OCI-LY7 (cell line): ENCODE measurements at regions not wholly inside any gene's neighbourhood (a gene's known extent, or its start where the extent isn't known, plus 50 kb on each side); places are given as distances from the start of the nearest gene placed in this dataset.

ENCODE experiments used
- BruUV-seq: library from RNA; stranded (reverse); fragments of 400-500 nt; replicated peaks from 2 replicates; lab custom pipeline; 2021; lab: Mats Ljungman, UMichigan
- CTCF ChIA-PET: fragments of 300-600 bp; sonication (Branson Sonifier 250); formaldehyde crosslinking; loops from one replicate; lab custom pipeline; 2022; ENCODE audit warnings: antibody characterized with exemption; ENCODE audit not compliant: unreplicated experiment; lab: Charles Lee
- POLR2A ChIA-PET: fragments of 300-600 bp; sonication (Branson Sonifier 250); formaldehyde crosslinking; loops from one replicate; lab custom pipeline; 2022; ENCODE audit warnings: antibody characterized with exemption; lab: Charles Lee
- DNase-seq: peaks from one replicate; pipeline ENCODE4 v3.0.0-alpha.2; 2015; ENCODE audit warnings: low spot score
- H2AFZ ChIP-seq: fragments of 200-600 bp; sonication (generic), shearing (Covaris generic); 2 replicates; pipeline ENCODE4 v1.6.1; 2014; ENCODE audit warnings: mild to moderate bottlenecking, antibody characterized with exemption, low read length, moderate library complexity
- H3K27ac ChIP-seq: fragments of 200-600 bp; sonication (generic); 2 replicates; pipeline ENCODE4 v1.5.1; 2014; ENCODE audit warnings: mixed run types, low read depth, mild to moderate bottlenecking, moderate library complexity, low read length, inconsistent platforms; ENCODE audit not compliant: poor library complexity, severe bottlenecking
- H3K36me3 ChIP-seq: fragments of 200-600 bp; sonication (generic); 2 replicates; pipeline ENCODE4 v1.6.1; 2014; ENCODE audit warnings: mild to moderate bottlenecking, antibody characterized with exemption, low read length, moderate library complexity, mixed read lengths; ENCODE audit not compliant: insufficient read depth
- H3K4me1 ChIP-seq: fragments of 200-600 bp; sonication (generic); 2 replicates; pipeline ENCODE4 v1.5.1; 2014; ENCODE audit warnings: mild to moderate bottlenecking, low read length; ENCODE audit not compliant: insufficient read depth, poor library complexity, severe bottlenecking
- H3K4me2 ChIP-seq: fragments of 200-600 bp; sonication (generic); 2 replicates; pipeline ENCODE4 v1.6.1; 2014; ENCODE audit warnings: mild to moderate bottlenecking, low read length
- H3K4me3 ChIP-seq: fragments of 200-600 bp; sonication (generic); 2 replicates; pipeline ENCODE4 v1.5.1; 2014; ENCODE audit warnings: mild to moderate bottlenecking, low read depth, low read length; ENCODE audit not compliant: poor library complexity, severe bottlenecking
- H3K79me2 ChIP-seq: fragments of 200-600 bp; sonication (generic); 2 replicates; pipeline ENCODE4 v1.6.1; 2016; ENCODE audit warnings: low read depth, mild to moderate bottlenecking, low read length, moderate library complexity, mixed read lengths; ENCODE audit not compliant: insufficient read depth
- H3K9me2 ChIP-seq: fragments of 200-600 bp; sonication (generic); 2 replicates; pipeline ENCODE4 v1.6.1; 2016; ENCODE audit warnings: mild to moderate bottlenecking, low read length, mixed read lengths; ENCODE audit not compliant: insufficient read depth
- H3K9me3 ChIP-seq: fragments of 200-600 bp; sonication (generic); 2 replicates; pipeline ENCODE4 v1.6.1; 2014; ENCODE audit warnings: mild to moderate bottlenecking, mixed run types, low read length, mixed read lengths
- H4K20me1 ChIP-seq: fragments of 200-600 bp; sonication (generic); 2 replicates; pipeline ENCODE4 v1.6.1; 2014; ENCODE audit warnings: mild to moderate bottlenecking, antibody characterized with exemption, low read length, moderate library complexity, mixed read lengths; ENCODE audit not compliant: insufficient read depth
- EZH2phosphoT487 ChIP-seq: fragments of 200-600 bp; sonication (generic); IDR thresholded peaks from 2 replicates; pipeline ENCODE4 v1.6.1; 2018; ENCODE audit warnings: low read depth, borderline replicate concordance, mild to moderate bottlenecking, mixed run types, antibody characterized with exemption, low read length, moderate library complexity, mixed read lengths
- intact Hi-C: fragments of 100-400 bp; cut with micrococcal nuclease; formaldehyde crosslinking; loops from one replicate; pipeline ENCODE4 v1.10.0; 2022; ENCODE audit not compliant: unreplicated experiment
- TF ChIP-seq, protein P1 (sequence below): fragments of 200-600 bp; sonication (generic); conservative IDR thresholded peaks from 2 replicates; pipeline ENCODE4 v1.5.1; 2014; ENCODE audit warnings: mild to moderate bottlenecking, antibody characterized with exemption, low read length, moderate library complexity, mixed read lengths

DNA sequence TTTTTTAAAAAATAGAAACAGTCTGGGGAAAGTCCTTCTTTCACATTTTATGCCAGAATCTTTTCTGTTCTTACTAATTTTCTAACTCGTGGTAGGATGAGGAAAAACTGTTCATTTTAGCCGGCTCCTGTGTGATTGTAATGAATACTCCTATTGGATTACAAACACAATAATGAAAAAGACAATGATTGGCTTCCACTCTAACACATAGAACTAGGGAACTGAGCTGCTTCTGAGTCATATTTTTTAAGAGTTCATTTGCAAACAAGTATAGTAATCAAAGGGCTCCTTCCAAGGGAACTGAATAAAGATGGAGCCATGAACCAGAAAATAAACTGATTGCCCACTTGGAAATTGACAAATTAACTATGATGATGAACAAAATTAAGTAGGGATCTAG is 265.3 kb upstream of the TCF21 start:
- no peaks in the 10 kb centered on the region for H3K4me1 ChIP-seq
- no peak overlapping the region for H2AFZ ChIP-seq
- no peak overlapping the region for H3K4me2 ChIP-seq
- no peaks in the 10 kb centered on the region for H4K20me1 ChIP-seq
- TF ChIP-seq, protein P1, sequence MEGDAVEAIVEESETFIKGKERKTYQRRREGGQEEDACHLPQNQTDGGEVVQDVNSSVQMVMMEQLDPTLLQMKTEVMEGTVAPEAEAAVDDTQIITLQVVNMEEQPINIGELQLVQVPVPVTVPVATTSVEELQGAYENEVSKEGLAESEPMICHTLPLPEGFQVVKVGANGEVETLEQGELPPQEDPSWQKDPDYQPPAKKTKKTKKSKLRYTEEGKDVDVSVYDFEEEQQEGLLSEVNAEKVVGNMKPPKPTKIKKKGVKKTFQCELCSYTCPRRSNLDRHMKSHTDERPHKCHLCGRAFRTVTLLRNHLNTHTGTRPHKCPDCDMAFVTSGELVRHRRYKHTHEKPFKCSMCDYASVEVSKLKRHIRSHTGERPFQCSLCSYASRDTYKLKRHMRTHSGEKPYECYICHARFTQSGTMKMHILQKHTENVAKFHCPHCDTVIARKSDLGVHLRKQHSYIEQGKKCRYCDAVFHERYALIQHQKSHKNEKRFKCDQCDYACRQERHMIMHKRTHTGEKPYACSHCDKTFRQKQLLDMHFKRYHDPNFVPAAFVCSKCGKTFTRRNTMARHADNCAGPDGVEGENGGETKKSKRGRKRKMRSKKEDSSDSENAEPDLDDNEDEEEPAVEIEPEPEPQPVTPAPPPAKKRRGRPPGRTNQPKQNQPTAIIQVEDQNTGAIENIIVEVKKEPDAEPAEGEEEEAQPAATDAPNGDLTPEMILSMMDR: no peak
- no peak for TF ChIP-seq EZH2phosphoT487
- ChIA-PET CTCF (no interaction called here), POLR2A (interaction anchor here (0.5 to 1.6 kb wide), 4 partner anchors 9 to 645 kb away, joined by 3 to 6 read pairs (median 4); no protein-coding TSS in a partner anchor)
- no peaks in the 10 kb centered on the region for H3K36me3 ChIP-seq
- no peak overlapping the region for H3K27ac ChIP-seq
- no peaks in the 10 kb centered on the region for H3K9me2 ChIP-seq
- DNase-seq: no peak
- no TSS peak for BruUV-seq
- H3K4me3 ChIP-seq: no peak overlapping the region
- H3K9me3 ChIP-seq: no peaks in the 10 kb centered on the region
- intact Hi-C loops: no loop called here
- H3K79me2 ChIP-seq: no peaks in the 10 kb centered on the region

DNA sequence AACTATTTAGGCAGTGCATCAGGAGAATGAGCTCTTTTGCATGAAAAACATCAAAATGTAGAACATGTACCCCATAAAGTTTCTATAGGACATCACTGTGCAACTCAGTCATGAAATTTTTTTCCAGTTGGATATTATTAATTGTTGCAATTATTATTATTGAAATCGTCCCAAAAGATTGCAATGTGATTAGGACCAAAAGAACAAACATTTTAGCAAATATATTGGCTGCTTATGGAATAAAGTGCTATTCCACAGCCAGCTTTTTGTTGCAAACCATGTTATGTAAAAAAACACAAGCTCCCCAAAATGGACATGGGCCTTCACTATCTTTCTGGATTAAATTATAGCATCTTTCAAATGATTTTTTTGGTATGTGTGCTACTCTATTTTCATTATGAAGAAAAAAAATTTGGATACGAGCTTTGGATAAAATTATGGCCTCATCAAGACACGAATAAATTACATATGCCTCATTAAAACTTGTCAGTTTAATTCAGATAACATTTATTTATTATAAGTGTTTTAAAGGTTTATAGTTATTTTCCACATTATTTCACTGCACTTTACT is 262.7 kb upstream of the TCF21 start:
- Histone ChIP-seq H3K79me2 (no peaks in the 10 kb centered on the region), H2AFZ (no peak overlapping the region), H4K20me1 (no peaks in the 10 kb centered on the region), H3K4me3 (no peak overlapping the region), H3K27ac (no peak overlapping the region), H3K36me3 (no peaks in the 10 kb centered on the region), H3K4me1 (no peaks in the 10 kb centered on the region), H3K9me3 (no peaks in the 10 kb centered on the region), H3K4me2 (no peak overlapping the region), H3K9me2 (no peaks in the 10 kb centered on the region)
- TF ChIP-seq, protein P1: no peak
- no peak for TF ChIP-seq EZH2phosphoT487
- BruUV-seq: no TSS peak
- no peak for DNase-seq
- intact Hi-C loops: no loop called here
- ChIA-PET CTCF (no interaction called here), POLR2A (interaction anchor here (0.5 to 1.4 kb wide), 4 partner anchors 11 to 438 kb away, joined by 3 to 5 read pairs (median 3); no protein-coding TSS in a partner anchor)

DNA sequence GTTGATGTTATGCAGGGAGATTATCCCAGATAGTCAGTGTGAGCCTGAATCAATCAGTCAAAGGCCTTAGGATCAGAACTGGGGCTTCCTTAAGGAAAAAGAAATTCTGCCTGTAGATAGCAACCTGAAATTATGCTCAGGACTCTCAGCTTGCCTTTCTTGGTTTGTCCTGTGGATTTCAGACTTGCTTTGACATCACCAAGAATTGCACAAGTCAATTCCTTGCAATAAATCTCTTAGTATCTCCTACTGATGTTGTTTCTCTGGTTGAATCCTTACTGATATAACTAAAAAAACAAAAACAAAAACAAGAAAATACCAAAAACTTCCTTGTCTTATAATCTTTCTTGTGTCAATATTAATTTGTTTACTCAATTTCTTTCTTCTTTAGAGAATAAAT is 258.9 kb upstream of the TCF21 start:
- Histone ChIP-seq H2AFZ (no peak overlapping the region), H3K4me2 (no peak overlapping the region), H3K9me2 (no peaks in the 10 kb centered on the region), H3K27ac (no peak overlapping the region), H3K4me3 (no peak overlapping the region), H3K36me3 (no peaks in the 10 kb centered on the region), H4K20me1 (no peaks in the 10 kb centered on the region), H3K79me2 (no peaks in the 10 kb centered on the region), H3K4me1 (no peaks in the 10 kb centered on the region), H3K9me3 (no peaks in the 10 kb centered on the region)
- ChIA-PET POLR2A (no interaction called here), CTCF (no interaction called here)
- TF ChIP-seq, protein P1: no peak
- no peak for DNase-seq
- intact Hi-C loops: no loop called here
- BruUV-seq: no TSS peak
